ENCODE measurements at regions not wholly inside any gene's neighbourhood (a gene's known extent, or its start where the extent isn't known, plus 50 kb on each side); places are given as distances from the start of the nearest gene placed in this dataset.

DNA sequence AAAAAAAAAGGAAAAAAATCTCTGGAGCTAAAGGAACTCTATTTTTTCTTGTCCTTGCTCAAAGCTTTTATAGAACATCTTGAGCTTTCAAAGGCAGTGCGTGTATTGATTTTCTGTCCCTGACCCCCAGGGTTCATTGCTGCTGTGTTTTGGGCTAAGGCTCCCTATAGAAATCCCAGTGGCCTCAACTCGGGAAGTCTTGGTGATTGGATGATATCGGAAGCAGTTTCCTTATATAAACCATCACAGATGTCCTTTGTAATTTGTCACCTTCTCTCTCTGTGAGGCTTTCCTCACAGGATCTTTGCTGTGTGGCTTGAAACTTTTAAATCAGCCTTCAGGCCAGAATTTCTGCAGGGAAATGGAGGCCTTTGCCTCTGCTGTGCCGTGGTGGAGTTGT lies 397.7 kb downstream of the RPS6KC1 start:
- TF ChIP-seq, protein P1, sequence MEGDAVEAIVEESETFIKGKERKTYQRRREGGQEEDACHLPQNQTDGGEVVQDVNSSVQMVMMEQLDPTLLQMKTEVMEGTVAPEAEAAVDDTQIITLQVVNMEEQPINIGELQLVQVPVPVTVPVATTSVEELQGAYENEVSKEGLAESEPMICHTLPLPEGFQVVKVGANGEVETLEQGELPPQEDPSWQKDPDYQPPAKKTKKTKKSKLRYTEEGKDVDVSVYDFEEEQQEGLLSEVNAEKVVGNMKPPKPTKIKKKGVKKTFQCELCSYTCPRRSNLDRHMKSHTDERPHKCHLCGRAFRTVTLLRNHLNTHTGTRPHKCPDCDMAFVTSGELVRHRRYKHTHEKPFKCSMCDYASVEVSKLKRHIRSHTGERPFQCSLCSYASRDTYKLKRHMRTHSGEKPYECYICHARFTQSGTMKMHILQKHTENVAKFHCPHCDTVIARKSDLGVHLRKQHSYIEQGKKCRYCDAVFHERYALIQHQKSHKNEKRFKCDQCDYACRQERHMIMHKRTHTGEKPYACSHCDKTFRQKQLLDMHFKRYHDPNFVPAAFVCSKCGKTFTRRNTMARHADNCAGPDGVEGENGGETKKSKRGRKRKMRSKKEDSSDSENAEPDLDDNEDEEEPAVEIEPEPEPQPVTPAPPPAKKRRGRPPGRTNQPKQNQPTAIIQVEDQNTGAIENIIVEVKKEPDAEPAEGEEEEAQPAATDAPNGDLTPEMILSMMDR (conservative IDR thresholded peaks at IDR 0.05): no peak
- TF ChIP-seq ZFX (IDR thresholded peaks at IDR 0.05): no peak
